Caki2 (cell line): ENCODE measurements at regions not wholly inside any gene's neighbourhood (a gene's known extent, or its start where the extent isn't known, plus 50 kb on each side); places are given as distances from the start of the nearest gene placed in this dataset.
"Not testable (repeated sequence)": the region's sequence is repeated elsewhere in the genome, so short reads cannot be mapped to it uniquely, and the experiment has no call there.

Experiments
- DNase-seq: peaks from one replicate; pipeline ENCODE4 v3.0.0-alpha.2; 2015; ENCODE audit warnings: low read depth
- in situ Hi-C: cut with HindIII; loops from 2 replicates; pipeline ENCODE4 v1.10.0; 2016; ENCODE audit warnings: low sequenced_read_pairs, low pct_unique_long_range_greater_than_20kb, mixed read lengths

DNA sequence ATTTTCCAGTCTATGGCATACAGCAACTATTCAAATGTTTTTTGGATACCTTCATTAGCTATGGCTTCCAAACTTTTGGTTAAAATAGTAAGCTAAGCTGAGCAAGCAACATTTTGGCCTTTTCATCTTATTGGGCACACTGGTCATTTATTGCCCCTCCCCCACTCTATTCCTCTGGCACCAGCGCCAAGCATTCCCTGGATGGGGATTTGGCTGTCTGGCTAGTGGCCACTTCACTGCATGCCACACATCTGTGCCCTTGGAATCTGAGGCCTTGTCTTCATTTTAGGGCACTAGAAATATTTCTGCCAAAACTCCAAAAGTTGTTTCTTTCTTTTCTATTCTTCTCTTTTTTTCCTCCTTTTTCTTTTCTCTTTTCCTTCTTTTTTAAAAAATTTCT lies 305.8 kb upstream of the POTED start:
- in situ Hi-C loops, DNase-seq: not testable (repeated sequence)

DNA sequence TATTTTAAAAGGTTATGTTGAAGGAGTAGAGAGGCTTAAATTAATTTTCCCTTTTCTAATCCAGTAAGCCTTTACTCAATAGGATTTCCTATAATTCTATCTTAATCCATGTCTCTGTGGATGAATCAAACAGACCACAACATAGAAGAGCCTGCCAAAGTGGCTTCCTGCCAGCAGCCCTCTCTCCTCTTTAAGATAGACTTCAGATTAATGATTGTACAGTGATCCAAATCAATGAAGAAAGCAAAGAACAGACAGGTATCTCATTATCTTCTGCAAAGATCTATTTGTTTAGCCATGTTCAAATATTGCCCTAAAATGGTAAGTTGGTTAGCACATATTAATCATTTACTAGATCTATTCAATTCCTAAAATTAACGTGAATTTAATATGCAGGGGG lies 304.7 kb upstream of the POTED start:
- DNase-seq, in situ Hi-C loops: not testable (repeated sequence)

DNA sequence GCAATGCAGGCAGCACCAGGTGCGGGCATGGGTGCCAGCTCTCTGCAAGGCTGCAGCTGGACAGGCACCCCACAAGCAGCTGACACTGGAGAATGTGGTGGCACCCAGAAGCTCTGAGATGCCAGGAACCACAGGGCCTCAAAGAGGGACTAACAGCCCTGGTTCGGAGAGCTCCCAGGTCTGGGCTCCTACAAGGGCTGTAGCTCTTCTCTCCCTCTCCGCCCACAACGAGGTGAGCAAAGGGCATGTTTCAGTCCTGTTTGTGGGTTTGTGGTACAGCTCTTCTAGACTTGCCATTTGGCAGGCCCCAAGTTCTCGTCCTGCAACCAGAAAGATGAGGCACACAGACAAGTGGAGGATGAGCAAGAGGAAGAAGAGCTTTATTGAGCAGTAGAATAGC lies 299.5 kb upstream of the POTED start:
- in situ Hi-C loops, DNase-seq: not testable (repeated sequence)

DNA sequence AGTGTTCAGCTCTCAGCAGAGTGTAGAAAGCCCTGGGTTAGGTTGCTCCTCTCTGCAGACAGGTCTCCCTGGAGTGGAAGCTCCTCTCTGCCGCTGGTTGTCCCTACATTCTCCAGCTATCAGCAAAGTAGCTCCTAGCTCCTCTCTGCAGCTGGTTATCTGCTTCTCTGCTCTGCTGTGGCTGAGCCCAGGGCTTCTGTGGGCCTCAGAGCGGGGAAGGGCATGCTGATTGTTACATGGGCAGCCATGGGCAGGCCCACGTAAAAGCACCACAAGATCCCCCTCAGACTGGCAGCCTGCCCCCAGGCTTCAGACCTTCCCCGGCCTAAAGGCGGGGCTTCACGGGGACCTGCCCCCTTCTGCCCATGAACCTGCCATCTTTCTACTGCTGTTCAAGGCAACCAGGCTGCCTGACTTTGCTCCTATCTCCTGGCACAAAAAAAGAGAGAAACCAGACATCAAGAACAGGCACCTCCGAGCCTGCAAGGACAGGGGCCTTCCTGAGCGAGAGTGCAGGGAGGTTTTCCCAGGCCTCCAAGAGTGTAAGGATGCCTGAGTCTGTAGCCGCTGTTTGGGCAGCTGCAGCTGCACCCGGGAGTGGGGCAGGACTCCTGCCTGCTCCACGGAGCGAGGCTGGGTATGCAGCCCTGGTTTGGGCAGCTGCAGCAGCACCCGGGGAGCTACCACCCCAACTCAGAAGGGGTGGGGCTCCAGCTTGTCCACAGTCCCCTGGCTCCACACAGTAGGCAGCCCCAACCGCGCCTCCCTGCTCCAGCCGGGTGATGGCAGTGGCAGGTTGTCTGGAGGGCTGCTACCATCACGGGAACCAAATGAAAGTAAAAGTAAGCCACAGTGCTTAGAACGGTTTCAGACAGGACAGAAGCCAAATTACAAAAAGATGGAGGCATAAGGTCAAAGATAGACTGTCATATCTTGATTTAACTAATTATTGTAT lies 298.7 kb upstream of the POTED start:
- in situ Hi-C loops: not testable (repeated sequence)

DNA sequence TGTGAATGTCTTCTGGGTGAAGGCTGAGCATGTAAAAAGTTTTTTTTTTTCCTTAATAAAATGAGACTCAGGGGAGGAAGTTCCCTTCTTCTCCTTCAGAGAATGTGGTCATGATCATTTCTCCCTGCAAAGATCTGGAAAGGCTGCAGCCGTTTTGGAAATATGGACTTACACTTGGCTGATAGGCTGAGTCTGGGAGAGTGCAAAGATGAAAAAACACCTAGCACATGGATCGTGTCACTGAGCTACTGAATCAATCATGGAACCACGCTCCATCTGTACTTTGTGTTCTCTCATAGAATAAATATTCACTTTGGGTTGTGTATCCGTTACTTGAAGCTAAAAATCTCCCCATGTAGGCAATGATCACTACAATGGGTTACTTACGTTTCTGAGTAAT lies 290.9 kb upstream of the POTED start:
- in situ Hi-C loops, DNase-seq: not testable (repeated sequence)

More for the DNA sequence above, 298.7 kb upstream of the POTED start:
- not testable (repeated sequence) for DNase-seq

DNA sequence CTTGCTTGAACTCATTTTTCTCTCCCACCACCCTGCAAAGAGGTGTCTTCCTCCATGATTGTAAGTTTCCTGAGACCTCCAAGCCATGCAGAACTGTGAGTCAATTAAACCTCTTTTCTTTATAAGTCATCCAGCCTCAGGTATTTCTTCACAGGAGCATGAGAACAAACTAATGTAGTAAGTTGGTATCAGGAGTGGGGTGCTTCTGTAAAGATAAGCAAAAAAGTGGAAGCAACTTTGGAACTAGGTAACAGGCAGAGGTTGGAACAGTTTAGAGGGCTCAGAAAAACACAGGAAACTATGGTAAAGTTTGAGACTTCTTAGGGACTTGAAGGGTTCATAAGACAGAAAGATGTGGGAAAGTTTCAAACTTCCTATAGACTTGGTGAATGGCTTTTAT lies 287.7 kb upstream of the POTED start:
- in situ Hi-C loops: not testable (repeated sequence)

DNA sequence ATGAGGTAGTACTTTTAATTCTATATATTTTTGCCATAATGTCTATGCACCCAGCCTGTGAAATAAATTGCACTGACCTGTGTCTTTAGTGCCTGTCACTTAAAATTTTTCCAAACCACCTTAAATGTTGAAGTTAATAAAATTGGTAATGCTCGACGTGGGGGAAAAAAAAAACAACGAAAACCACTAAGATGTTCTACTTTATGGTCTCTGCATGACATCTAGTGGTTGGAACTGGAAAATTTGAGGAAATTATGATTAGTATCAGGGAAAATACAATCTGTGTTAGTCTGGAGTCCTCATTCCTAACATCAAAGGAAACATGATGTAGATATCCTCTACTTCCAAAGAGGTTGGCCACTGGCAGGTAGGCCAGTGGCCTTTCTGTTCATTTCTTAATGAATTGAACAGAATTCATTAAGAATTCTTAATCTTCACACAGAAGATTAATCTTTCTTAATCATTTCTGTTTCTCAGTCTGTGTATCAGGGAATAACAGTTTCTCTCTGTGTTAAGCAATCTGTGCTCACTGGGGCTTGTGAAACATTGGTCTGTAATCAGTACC lies 268.8 kb upstream of the POTED start:
- in situ Hi-C loops, DNase-seq: not testable (repeated sequence)

More for the DNA sequence above, 287.7 kb upstream of the POTED start:
- not testable (repeated sequence) for DNase-seq

DNA sequence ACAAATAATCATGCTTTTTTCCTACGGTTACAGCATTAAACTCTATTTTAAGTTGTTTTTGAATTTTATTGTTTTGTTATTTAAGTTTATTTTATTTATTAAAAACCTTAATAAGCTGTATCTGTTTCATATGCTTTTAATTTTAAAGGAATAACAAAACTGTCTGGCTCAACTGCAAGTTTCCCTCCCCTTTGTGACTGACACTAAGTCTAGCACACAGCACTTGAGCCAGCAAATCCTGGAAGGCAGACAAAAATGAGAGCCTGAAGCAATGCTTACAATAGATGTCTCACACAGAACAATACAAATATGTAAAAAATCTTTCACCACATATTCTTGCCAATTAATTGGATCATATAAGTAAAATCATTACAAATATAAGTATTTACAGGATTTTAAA lies 258.1 kb upstream of the POTED start:
- DNase-seq, in situ Hi-C loops: not testable (repeated sequence)

DNA sequence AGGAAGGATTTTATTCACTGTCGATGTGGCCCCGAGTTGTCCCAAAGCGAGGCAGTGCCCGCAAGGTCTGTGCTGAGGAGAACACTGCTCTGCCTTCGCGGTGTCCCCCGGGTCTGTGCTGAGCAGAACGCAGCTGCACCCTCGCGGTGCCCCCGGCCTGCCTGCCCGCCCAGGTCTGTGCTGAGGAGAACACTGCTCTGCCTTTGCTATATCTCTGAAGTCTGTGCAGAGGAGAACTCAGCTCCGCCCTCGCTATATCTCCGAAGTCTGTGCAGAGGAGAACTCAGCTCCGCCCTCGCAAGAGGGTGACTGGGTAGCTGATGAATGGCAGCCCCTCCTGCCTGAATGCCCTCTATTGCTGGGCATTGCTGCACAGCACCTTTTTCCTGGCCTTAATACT lies 249.4 kb upstream of the POTED start:
- in situ Hi-C loops, DNase-seq: not testable (repeated sequence)

DNA sequence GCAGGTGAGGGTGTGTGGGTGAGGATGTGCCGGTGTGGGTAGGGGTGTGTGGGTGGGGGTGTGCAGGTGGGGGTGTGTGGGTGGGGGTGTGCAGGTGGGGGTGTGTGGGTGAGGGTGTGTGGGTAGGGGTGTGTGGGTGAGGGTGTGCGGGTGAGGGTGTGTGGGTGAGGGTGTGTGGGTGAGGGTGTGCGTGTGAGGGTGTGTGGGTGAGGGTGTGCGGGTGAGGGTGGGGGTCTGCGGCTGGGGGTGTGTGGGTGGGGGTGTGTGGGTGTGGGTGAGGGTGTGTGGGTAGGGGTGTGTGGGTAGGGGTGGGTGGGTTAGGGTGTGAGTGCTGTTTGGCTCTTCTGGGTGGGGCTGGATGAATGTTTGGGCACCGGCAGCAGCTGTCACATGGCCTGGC lies 241.4 kb upstream of the POTED start:
- in situ Hi-C loops: no loop called here
- DNase-seq: no peak

DNA sequence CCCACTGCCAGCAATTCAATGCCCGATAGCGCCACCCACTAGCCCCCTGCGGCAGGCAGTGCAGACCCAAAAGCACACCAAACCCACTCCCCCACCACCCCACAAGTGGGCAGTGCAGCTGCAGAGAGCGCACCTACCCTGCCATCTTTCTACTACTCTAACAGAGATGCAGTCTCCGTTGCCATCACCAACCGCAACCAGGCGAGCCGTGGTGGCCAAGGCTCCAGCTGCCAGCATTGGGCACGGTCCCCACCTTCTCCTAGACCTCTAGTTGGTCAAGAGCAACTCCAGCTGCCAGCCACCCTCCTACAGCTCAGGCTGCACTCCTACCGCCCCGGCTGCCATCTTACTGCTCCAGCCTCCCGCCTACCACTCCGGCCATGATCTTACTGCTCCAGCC lies 236.9 kb upstream of the POTED start:
- in situ Hi-C loops, DNase-seq: not testable (repeated sequence)

DNA sequence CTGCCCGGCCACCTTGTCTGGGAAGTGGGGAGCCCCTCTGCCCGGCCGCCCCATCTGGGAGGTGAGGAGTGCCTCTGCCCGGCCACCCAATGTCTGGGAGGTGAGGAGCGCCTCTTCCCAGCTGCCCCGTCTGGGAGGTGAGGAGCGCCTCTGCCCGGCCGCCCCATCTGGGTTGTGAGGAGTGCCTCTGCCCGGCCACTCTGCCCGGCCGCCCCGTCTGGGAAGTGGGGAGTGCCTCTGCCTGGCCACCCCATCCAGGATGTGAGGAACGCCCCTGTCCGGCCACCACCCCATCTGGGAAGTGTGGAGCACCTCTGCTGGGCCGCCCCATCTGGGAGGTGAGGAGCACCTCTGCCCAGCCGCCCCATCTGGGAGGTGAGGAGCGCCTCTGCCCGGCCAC lies 230.6 kb upstream of the POTED start:
- in situ Hi-C loops: not testable (repeated sequence)

DNA sequence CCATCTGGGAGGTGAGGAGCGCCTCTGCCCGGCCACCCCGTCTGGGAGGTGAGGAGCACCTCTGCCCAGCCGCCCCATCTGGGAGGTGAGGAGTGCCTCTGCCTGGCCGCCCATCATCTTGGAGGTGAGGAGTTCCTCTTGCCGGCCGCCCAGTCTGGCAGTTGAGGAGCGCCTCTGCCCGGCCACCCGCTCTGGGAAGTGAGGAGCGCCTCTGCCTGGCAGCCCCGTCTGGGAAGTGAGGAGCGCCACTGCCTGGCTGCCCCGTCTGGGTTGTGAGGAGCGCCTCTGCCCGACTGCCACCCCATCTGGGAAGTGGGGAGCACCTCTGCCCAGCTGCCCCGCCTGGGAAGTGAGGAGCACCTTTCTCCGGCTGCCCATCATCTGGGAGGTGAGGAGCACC lies 230.0 kb upstream of the POTED start:
- in situ Hi-C loops, DNase-seq: not testable (repeated sequence)

More for the DNA sequence above, 230.6 kb upstream of the POTED start:
- not testable (repeated sequence) for DNase-seq

DNA sequence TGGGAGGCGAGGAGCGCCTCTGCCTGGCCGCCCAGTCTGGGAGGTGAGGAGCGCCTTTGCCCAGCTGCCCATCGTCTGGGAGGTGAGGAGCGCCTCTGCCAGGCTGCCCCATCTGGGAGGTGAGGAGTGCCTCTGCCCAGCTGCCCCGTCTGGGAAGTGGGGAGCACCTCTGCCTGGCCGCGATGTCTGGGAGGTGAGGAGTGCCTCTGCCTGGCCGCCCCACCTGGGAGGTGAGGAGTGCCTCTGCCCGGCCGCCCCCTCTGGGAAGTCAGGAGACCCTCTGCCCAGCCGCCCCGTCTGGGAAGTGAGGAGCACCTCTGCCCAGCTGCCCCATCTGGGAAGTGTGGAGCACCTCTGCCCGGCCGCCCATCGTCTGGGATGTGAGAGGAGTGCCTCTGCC lies 229.0 kb upstream of the POTED start:
- in situ Hi-C loops, DNase-seq: not testable (repeated sequence)

DNA sequence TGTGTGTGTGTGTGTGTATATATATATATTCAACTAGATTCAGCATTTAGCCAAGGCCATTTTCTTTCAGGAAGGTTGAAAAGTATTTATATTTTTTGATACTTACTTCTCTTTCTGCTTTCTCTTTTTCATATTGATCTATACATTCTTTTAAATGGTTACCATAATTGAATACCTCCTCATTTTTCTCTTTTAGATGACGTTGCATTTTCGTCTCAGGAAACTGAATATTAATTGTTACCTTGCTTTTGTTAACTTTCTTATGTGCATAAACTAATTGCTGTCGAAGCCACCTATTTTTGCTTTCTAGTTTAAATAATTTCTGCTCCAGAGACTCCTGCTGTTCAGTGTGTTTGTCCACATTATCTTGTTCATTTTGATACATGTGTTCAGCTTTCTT lies 225.4 kb upstream of the POTED start:
- DNase-seq, in situ Hi-C loops: not testable (repeated sequence)

DNA sequence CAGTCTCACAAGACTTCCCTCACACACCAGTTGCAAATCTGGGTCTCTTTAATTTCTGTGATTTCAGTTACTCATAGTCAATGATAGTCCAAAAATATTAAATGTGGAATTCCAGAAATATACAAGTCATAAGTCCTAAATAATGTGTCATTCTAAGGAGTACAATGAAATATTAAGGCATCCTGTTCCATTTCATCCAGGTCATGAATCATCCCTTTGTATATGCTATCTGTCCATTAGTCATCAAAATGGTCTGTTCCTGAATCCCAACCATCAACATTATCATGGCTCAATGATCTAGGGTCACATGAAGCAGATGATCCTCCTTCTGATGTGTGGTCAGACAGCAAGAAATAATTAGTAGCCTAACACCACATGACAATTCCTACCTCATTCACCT lies 200.4 kb upstream of the POTED start:
- in situ Hi-C loops: not testable (repeated sequence)
- peak; percentile 15 for DNase-seq

DNA sequence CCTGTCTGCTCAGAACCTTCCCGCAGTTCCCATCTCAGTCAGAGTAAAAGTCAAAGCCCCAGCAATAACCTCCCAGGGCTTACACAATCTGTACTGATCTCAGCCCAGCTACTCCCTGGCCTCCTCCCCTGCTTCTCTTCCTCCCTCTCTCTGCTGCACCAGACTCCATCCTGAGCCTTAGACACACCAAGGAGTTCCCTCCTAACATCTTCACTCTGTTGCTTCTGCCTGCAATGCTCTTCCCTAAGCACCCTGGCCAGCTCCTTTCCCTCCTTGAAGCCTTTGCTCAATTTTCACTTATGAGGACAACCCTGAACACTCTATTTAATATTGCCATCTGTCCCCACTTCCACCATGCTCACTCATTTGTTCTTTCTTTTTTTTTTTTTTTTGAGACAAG lies 173.7 kb upstream of the POTED start:
- in situ Hi-C loops, DNase-seq: not testable (repeated sequence)

DNA sequence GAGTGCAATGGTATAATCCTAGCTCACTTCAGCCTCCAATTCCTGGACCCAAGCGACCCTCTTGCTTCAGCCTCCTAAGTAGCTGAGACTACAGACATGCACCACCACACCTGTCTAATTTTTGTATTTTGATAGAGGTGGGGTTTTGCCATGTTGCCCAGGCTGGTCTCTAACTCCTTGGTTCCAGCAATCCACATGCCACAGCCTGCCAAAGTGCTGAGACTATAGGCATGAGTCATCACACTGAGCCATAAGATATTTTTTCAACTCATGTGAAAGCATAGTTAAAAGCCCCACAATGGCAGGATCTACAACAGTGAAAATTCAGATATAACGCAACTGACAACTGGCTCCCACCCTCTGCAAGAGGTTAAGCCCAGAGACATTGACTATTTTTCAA lies 161.8 kb upstream of the POTED start:
- in situ Hi-C loops, DNase-seq: not testable (repeated sequence)

DNA sequence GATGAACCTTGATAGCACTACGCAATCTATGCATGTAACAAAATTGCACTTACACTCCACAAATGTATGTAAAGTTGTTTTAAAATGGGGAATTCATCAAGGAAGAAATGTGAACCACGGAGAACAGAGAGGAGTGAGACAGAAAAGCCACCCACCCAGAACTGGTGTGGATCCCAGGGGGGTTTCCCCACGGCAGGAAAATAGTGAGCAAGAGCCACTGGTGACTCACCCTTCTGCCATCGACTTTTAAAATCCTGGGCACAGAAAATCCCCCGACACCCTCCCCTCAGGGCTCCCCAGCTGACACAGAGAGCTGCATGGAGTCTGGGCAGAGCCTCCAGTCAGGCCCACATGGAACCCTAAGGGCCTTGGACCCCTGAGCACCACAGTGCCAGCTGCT lies 146.0 kb upstream of the POTED start:
- in situ Hi-C loops: not testable (repeated sequence)

More for the DNA sequence above, 146.0 kb upstream of the POTED start:
- DNase-seq: not testable (repeated sequence)
